Peyer's patch (tissue), 4 donors: ENCODE measurements at regions not wholly inside any gene's neighbourhood (a gene's known extent, or its start where the extent isn't known, plus 50 kb on each side); places are given as distances from the start of the nearest gene placed in this dataset.
A peak's percentile ranks its signal among the peaks of the same experiment; 100 is the strongest.

Experiments used
- DNase-seq, 3 donors: peaks; one replicate each; pipeline ENCODE4 v3.0.0-alpha.2; 2017 to 2019
- H3K27ac ChIP-seq, 4 donors: fragments of 200-600 bp; sonication (generic); one replicate each; pipeline ENCODE4 v1.5.1; 2016 to 2019
- H3K27me3 ChIP-seq, 2 donors: fragments of 200-600 bp; sonication (generic); one replicate each; pipeline ENCODE4 v1.5.1; 2019
- H3K36me3 ChIP-seq, 3 donors: fragments of 200-600 bp; sonication (generic); one replicate each; pipeline ENCODE4 v1.5.1; 2016 to 2019
- H3K4me1 ChIP-seq, 4 donors: fragments of 200-600 bp; sonication (generic); one replicate each; pipeline ENCODE4 v1.5.1; 2016 to 2019
- H3K4me3 ChIP-seq, 4 donors: fragments of 200-600 bp; sonication (generic); 1 replicate in 3 of 4; 2 replicates in 1 of 4; pipeline ENCODE4 v1.5.1; 2016 to 2019; ENCODE audit warnings: mild to moderate bottlenecking in 1 of 4
- H3K9me3 ChIP-seq, 4 donors: fragments of 200-600 bp; sonication (generic); one replicate each; pipeline ENCODE4 v1.5.1; 2016 to 2019; ENCODE audit warnings: mild to moderate bottlenecking in 1 of 4
- CTCF ChIP-seq, 6 experiments: fragments of 450-650 bp in 4 of 6; fragments of 200-600 bp in 2 of 6; sonication (generic) in 1 of 6; IDR thresholded peaks; one replicate each; pipeline ENCODE4 v1.5.1; 2017 to 2019; ENCODE audit warnings: antibody characterized with exemption in 6 of 6, mild to moderate bottlenecking in 3 of 6, moderate library complexity in 1 of 6
- POLR2A ChIP-seq, 2 donors: fragments of 450-650 bp; IDR thresholded peaks; one replicate each; pipeline ENCODE4 v1.5.1; 2017; ENCODE audit warnings: antibody characterized with exemption in 2 of 2, mild to moderate bottlenecking in 2 of 2, moderate library complexity in 2 of 2

- TF ChIP-seq CTCF (IDR thresholded peaks at IDR 0.05) (no peak), POLR2A (IDR thresholded peaks at IDR 0.05) (no peak)
- H3K9me3 ChIP-seq = no peaks in the 10 kb centered on the region
- no peaks in the 10 kb centered on the region for H3K27me3 ChIP-seq
- H3K4me1 ChIP-seq = no peaks in the 10 kb centered on the region
- H3K27ac ChIP-seq = no peak overlapping the region
- no peaks in the 10 kb centered on the region for H3K36me3 ChIP-seq
- H3K4me3 ChIP-seq = no peak overlapping the region
- DNase-seq = no peak
Observed at GRCh38 chr4:106512706-106513105, 144.1 kb upstream of the GIMD1 start.

GRCh38 chr4:106507440-106507839 is 138.9 kb upstream of the GIMD1 start:
- DNase-seq = no peak
- no peaks in the 10 kb centered on the region for H3K4me1 ChIP-seq
- no peaks in the 10 kb centered on the region for H3K36me3 ChIP-seq
- no peaks in the 10 kb centered on the region for H3K27me3 ChIP-seq
- H3K4me3 ChIP-seq = no peak overlapping the region
- H3K9me3 ChIP-seq = no peaks in the 10 kb centered on the region
- no peak overlapping the region for H3K27ac ChIP-seq
- no peak for TF ChIP-seq CTCF (IDR thresholded peaks at IDR 0.05)
- no peak for TF ChIP-seq POLR2A (IDR thresholded peaks at IDR 0.05)

- Histone ChIP-seq H3K36me3 (no peaks in the 10 kb centered on the region), H3K4me3 (no peak overlapping the region), H3K9me3 (no peaks in the 10 kb centered on the region), H3K27me3 (no peaks in the 10 kb centered on the region), H3K27ac (no peak overlapping the region), H3K4me1 (no peaks in the 10 kb centered on the region)
- TF ChIP-seq POLR2A (IDR thresholded peaks at IDR 0.05) (no peak), CTCF (IDR thresholded peaks at IDR 0.05) (no peak)
- DNase-seq = no peak
Observed at GRCh38 chr4:106503116-106504050, 134.8 kb upstream of the GIMD1 start.

GRCh38 chr4:106502106-106502699 is 133.6 kb upstream of the GIMD1 start:
- no peak overlapping the region for H3K4me3 ChIP-seq
- DNase-seq = peak in 2 of 3 donors; percentile 57 to 81
- no peaks in the 10 kb centered on the region for H3K36me3 ChIP-seq
- H3K27me3 ChIP-seq = no peaks in the 10 kb centered on the region
- TF ChIP-seq POLR2A (IDR thresholded peaks at IDR 0.05) = no peak
- peak in 4 of 6 experiments; percentile 44 to 64 (median 58) for TF ChIP-seq CTCF (IDR thresholded peaks at IDR 0.05)
- no peak overlapping the region for H3K27ac ChIP-seq
- H3K9me3 ChIP-seq = no peaks in the 10 kb centered on the region
- H3K4me1 ChIP-seq = no peaks in the 10 kb centered on the region

GRCh38 chr4:106497271-106497670 is 128.7 kb upstream of the GIMD1 start:
- H3K27ac ChIP-seq = no peak overlapping the region
- H3K4me1 ChIP-seq = no peaks in the 10 kb centered on the region
- no peaks in the 10 kb centered on the region for H3K36me3 ChIP-seq
- no peak overlapping the region for H3K4me3 ChIP-seq
- no peaks in the 10 kb centered on the region for H3K9me3 ChIP-seq
- no peak for TF ChIP-seq POLR2A (IDR thresholded peaks at IDR 0.05)
- no peak for TF ChIP-seq CTCF (IDR thresholded peaks at IDR 0.05)
- DNase-seq = no peak
- no peaks in the 10 kb centered on the region for H3K27me3 ChIP-seq
